Muscle of back (tissue), 3 donors: ENCODE measurements at regions not wholly inside any gene's neighbourhood (a gene's known extent, or its start where the extent isn't known, plus 50 kb on each side); places are given as distances from the start of the nearest gene placed in this dataset.
A peak's percentile ranks its signal among the peaks of the same experiment; 100 is the strongest.

ENCODE experiments used
- DNase-seq, 3 donors: peaks; one replicate each; pipeline versions ENCODE4 v3.0.0 to v3.0.0-alpha.2; 2013

GRCh38 chr21:35648512-35648911 lies 411.8 kb downstream of the SETD4 start:
- DNase-seq: no peak

DNA sequence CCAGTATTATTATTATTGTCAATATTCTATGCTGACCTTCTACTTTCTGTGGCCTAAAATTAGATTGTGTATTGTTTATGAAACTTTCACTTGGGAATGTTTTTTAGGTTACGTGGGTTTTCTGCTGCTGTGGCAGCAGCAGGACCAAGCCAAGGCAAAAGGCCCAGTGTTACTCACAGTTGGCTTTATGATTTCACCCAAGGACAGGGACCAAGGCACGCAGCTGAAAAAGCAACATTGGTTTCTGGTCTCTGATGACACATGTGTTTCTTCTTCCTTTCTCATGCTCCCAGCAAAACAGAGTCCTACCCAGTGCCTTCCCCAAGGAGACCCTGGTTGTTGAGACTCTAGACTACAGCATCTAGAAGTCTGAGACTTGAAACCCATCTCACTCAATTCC lies 413.7 kb downstream of the SETD4 start:
- no peak for DNase-seq

DNA sequence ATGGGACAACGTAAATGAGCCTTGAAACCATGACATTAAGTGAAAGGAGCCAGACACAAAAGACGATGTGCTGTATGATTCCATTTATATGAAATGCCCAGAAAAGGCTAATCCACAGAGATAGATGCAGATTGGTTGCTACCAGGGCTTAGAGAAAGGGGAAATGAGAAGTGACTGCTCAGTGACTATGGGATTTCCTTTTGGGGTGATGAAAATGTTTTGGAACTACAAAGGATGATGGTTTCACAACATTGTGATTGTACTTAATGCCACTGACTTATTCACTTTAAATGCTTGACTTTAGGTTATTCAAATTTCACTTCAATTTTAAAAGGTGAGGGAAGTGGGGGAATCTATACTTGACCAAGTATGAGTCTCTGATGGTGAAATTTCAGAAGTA lies 414.3 kb downstream of the SETD4 start:
- DNase-seq: no peak

- no peak for DNase-seq
These were observed 415.8 kb downstream of the SETD4 start for GRCh38 chr21:35644523-35644922.

DNA sequence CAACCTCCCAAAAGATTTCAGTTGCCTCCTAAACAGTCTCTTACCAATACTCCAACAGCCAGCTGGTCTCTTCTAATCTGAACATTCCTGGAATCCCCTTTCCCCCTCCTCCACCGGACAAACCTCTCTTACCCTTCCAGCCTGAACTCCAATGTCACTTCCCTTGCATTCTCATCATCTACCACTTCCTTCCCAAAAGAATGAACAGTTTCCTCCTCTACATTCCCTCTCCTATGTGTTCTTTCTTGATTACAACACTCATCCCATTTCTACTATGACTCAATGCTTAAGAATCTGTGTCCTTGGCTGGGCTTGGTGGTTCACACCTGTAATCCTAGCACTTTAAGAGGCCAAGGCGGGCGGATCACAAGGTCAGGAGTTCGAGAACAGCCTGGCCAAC lies 417.1 kb downstream of the SETD4 start:
- peak in 1 of 3 donors; percentile 35 for DNase-seq

- peak in 1 of 3 donors; percentile 73 for DNase-seq
These were observed 418.9 kb downstream of the SETD4 start for GRCh38 chr21:35641271-35642016.

- no peak for DNase-seq
These were observed 422.9 kb downstream of the SETD4 start for GRCh38 chr21:35637431-35637830.

GRCh38 chr21:35635994-35636393 lies 424.3 kb downstream of the SETD4 start:
- DNase-seq: no peak

- peak in 1 of 3 donors; percentile 95 for DNase-seq
These were observed 425.1 kb downstream of the SETD4 start for GRCh38 chr21:35635261-35635660.

DNA sequence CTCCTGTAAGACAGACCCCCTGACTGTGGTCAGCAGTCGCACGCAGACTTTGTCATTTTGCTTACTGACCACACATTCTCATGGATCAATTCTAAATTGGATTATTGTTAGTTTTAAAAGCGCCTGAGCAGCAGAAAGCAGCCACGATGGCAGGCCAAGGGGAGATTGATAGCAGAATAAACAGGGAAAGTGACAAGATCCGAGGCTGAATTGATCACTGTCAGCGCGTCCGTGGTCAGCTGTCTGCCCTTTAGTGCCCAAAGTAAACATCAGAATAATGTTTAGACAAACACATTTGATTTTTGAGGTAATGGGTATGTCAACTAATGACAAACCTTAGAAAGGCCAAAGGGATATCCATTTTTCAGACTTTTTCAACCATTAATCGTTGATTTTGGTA lies 426.8 kb downstream of the SETD4 start:
- no peak for DNase-seq

DNA sequence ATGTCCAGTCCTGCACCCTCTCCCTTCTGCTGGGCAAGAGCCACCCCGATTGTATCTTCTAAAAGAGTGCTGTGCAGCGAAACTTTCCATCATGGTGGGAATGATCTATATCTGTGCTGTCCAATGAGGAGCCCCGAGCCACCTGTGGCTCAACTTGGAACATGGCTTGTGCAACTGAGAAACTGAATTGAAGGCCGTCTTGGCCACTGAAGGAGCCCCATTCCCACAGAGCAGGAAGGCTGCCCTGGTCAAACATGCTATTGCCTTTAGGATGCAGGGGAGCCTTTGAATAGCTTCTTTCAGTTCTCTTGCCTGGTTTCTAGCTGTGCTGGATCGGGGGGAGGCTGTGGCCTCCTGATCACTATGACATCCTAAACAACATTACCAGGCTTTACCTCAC lies 427.6 kb downstream of the SETD4 start:
- no peak for DNase-seq

- DNase-seq: no peak
These were observed 432.0 kb downstream of the SETD4 start for GRCh38 chr21:35628316-35628715.

DNA sequence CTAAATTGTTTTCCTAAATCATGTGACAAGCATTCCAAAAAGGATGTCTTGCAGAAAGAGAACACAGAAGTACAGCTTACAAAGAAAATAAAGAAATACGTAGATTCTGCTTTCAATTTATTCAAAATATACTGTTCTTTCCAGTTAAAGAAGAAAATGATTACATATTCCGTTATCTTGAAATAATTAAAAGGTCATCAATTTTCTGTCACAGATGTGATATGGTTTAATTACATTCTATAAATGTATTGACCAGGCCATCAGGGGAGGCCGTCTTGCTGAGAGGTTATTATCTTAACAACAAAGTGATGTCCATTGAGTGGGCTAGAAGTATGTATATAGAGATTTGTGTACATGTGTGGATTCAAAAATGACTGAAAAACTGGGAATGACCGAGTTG lies 432.9 kb downstream of the SETD4 start:
- DNase-seq: no peak

GRCh38 chr21:35625576-35625975 lies 434.8 kb downstream of the SETD4 start:
- DNase-seq: no peak

GRCh38 chr21:35624901-35625300 lies 435.4 kb downstream of the SETD4 start:
- DNase-seq: no peak

GRCh38 chr21:35622612-35623011 lies 437.7 kb downstream of the SETD4 start:
- DNase-seq: no peak

- DNase-seq: peak in 1 of 3 donors; percentile 81
These were observed 441.1 kb downstream of the SETD4 start for GRCh38 chr21:35619184-35619583.

DNA sequence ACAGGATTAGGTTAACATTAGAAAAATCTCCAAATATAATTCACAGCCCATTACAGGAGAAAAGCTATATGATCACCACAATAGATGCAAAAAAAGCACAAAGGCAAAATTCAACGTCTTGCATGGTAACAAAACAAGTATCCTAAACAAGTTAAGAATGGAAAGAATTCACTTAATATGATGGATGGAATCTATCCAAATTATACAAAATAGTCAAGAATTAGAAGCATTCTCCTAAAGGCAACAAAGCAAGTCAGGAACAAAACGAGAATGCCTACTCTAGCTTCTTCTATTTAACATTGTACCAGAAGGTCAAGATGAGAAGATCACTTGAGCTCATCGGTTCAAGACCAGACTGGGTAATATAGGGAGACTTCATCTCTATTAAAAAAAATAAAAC lies 442.8 kb downstream of the SETD4 start:
- DNase-seq: no peak

DNA sequence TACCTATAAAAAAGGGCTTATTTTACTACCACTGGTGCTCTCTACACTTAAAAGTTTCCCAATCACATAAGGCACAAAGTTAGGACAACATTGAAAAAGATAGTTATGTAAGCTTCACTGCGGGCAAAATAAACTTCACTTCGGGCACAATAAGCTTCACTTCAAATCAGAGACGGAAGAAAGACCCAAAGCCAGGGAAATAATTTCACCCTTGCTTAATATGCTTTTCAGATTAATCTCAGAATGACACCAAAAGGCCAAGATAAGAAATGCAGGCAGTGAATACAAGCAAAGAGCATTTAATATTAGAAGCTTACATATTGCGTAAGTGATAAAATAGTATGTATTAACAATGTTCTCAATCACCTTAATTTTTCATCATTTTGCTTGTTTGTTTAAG lies 444.2 kb downstream of the SETD4 start:
- DNase-seq: peak; percentile 18 to 56 (median 55)

GRCh38 chr21:35615325-35615724 lies 445.0 kb downstream of the SETD4 start:
- no peak for DNase-seq

- DNase-seq: no peak
These were observed 445.9 kb downstream of the SETD4 start for GRCh38 chr21:35614396-35614921.

GRCh38 chr21:35611708-35612132 lies 448.6 kb downstream of the SETD4 start:
- peak in 1 of 3 donors; percentile 50 for DNase-seq

GRCh38 chr21:35609263-35609662 lies 451.1 kb downstream of the SETD4 start:
- no peak for DNase-seq

DNA sequence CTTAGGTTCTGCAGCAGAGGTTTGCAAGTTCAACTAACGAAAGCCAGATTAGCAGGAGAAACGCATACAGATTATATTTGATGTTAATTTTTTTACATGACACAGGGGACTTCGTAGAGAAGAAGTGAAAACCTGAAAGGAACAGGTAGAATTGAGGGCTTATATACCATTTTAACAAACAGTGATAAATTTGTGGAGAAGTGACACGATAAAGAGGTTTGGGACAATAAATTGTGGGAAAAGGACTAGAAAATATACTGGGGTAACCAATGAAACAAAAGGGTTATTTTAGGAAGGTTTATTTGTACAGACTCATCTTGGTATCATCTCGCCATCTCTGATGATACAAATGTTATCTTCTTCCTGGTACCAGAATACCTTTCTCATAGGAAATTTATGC lies 452.9 kb downstream of the SETD4 start:
- no peak for DNase-seq
